ENCODE measurements at regions not wholly inside any gene's neighbourhood (a gene's known extent, or its start where the extent isn't known, plus 50 kb on each side); places are given as distances from the start of the nearest gene placed in this dataset.

- no peak for TF ChIP-seq CTCF (IDR thresholded peaks at IDR 0.05; ENCODE audit: control insufficient read depth, insufficient read depth, low read depth, low read length, missing control alignments)
- DNase-seq (ENCODE audit: low read depth) = no peak
- no peak overlapping the region for H3K4me3 ChIP-seq (ENCODE audit: control insufficient read depth, low read depth, low read length)
Observed at GRCh38 chr3:156760333-156760732, 65.8 kb upstream of the LEKR1 start.

- no peak for DNase-seq (ENCODE audit: low read depth)
- TF ChIP-seq CTCF (IDR thresholded peaks at IDR 0.05; ENCODE audit: control insufficient read depth, insufficient read depth, low read depth, low read length, missing control alignments) = no peak
Observed at GRCh38 chr3:156761007-156761406, 65.1 kb upstream of the LEKR1 start.

GRCh38 chr3:156761713-156762451, 64.3 kb upstream of the LEKR1 start:
- no peak overlapping the region for H3K4me3 ChIP-seq (ENCODE audit: control insufficient read depth, low read depth, low read length)
- DNase-seq (ENCODE audit: low read depth) = no peak
- peak; percentile 37 for TF ChIP-seq CTCF (IDR thresholded peaks at IDR 0.05; ENCODE audit: control insufficient read depth, insufficient read depth, low read depth, low read length, missing control alignments)

More at GRCh38 chr3:156761007-156761406, 65.1 kb upstream of the LEKR1 start:
- no peak overlapping the region for H3K4me3 ChIP-seq (ENCODE audit: control insufficient read depth, low read depth, low read length)

- H3K4me3 ChIP-seq (ENCODE audit: control insufficient read depth, low read depth, low read length) = no peak overlapping the region
- DNase-seq (ENCODE audit: low read depth) = peak; percentile 94
- no peak for TF ChIP-seq CTCF (IDR thresholded peaks at IDR 0.05; ENCODE audit: control insufficient read depth, insufficient read depth, low read depth, low read length, missing control alignments)
Observed at GRCh38 chr3:156762631-156763185, 63.4 kb upstream of the LEKR1 start.

GRCh38 chr3:156763386-156763785, 62.8 kb upstream of the LEKR1 start:
- TF ChIP-seq CTCF (IDR thresholded peaks at IDR 0.05; ENCODE audit: control insufficient read depth, insufficient read depth, low read depth, low read length, missing control alignments) = no peak
- H3K4me3 ChIP-seq (ENCODE audit: control insufficient read depth, low read depth, low read length) = no peak overlapping the region
- DNase-seq (ENCODE audit: low read depth) = no peak

GRCh38 chr3:156763931-156764720, 62.0 kb upstream of the LEKR1 start:
- TF ChIP-seq CTCF (IDR thresholded peaks at IDR 0.05; ENCODE audit: control insufficient read depth, insufficient read depth, low read depth, low read length, missing control alignments) = no peak
- DNase-seq (ENCODE audit: low read depth) = no peak

More at GRCh38 chr3:156763931-156764720, 62.0 kb upstream of the LEKR1 start:
- H3K4me3 ChIP-seq (ENCODE audit: control insufficient read depth, low read depth, low read length) = no peak overlapping the region

All from AG09309 (cell line).